CD14-positive monocyte (primary cell): ENCODE measurements at regions not wholly inside any gene's neighbourhood (a gene's known extent, or its start where the extent isn't known, plus 50 kb on each side); places are given as distances from the start of the nearest gene placed in this dataset.

Source experiments
- DNase-seq, 3 donors: peaks; one replicate each; pipeline ENCODE4 v3.0.0-alpha.2; 2011 to 2022
- H2AFZ ChIP-seq: 2 replicates; pipeline ENCODE4 v1.6.0; 2012; ENCODE audit warnings: mild to moderate bottlenecking, low read depth, low read length, inconsistent platforms; ENCODE audit not compliant: insufficient read depth, poor library complexity, severe bottlenecking
- H3K27ac ChIP-seq, 2 donors: 1 replicate in 1 of 2; 2 replicates in 1 of 2; pipeline ENCODE4 v1.5.1; 2012 to 2013; ENCODE audit warnings: low read length in 2 of 2, control low read depth in 1 of 2, inconsistent platforms in 1 of 2, low read depth in 1 of 2, mild to moderate bottlenecking in 1 of 2
- H3K27me3 ChIP-seq, 2 donors: one replicate each; pipeline versions ENCODE4 v1.6.0 to v1.6.1; 2011 to 2013; ENCODE audit warnings: low read length in 2 of 2; ENCODE audit not compliant: control insufficient read depth in 2 of 2, insufficient read depth in 2 of 2
- H3K36me3 ChIP-seq, 2 donors: replicated peaks in 1 of 2; 1 replicate in 1 of 2; 2 replicates in 1 of 2; pipeline versions ENCODE4 v1.5.1 to v1.6.1; 2012 to 2013; ENCODE audit warnings: low read length in 2 of 2, control low read depth in 1 of 2, inconsistent platforms in 1 of 2, mild to moderate bottlenecking in 1 of 2; ENCODE audit not compliant: insufficient read depth in 2 of 2, control insufficient read depth in 1 of 2
- H3K4me1 ChIP-seq, 2 donors: 1 replicate in 1 of 2; 2 replicates in 1 of 2; pipeline versions ENCODE4 v1.5.1 to v1.6.1; 2012 to 2013; ENCODE audit warnings: low read length in 2 of 2, control low read depth in 1 of 2, inconsistent platforms in 1 of 2, mild to moderate bottlenecking in 1 of 2, moderate library complexity in 1 of 2; ENCODE audit not compliant: insufficient read depth in 2 of 2, control insufficient read depth in 1 of 2
- H3K4me2 ChIP-seq: replicated peaks from 2 replicates; pipeline ENCODE3; 2012; ENCODE audit warnings: low read length, moderate library complexity, mild to moderate bottlenecking; ENCODE audit not compliant: poor library complexity, severe bottlenecking; ENCODE audit errors: extremely low read depth
- H3K4me3 ChIP-seq, 3 experiments: fragments of 200-600 bp in 1 of 3; sonication (generic) in 1 of 3; replicated peaks in 1 of 3; 1 replicate in 2 of 3; 2 replicates in 1 of 3; pipeline ENCODE4 v1.5.1; 2011 to 2013; ENCODE audit warnings: low read length in 3 of 3, mild to moderate bottlenecking in 3 of 3, control low read depth in 2 of 3, low read depth in 2 of 3, inconsistent platforms in 1 of 3, moderate library complexity in 1 of 3
- H3K79me2 ChIP-seq: 2 replicates; pipeline ENCODE4 v1.6.0; 2012; ENCODE audit warnings: mild to moderate bottlenecking, control low read depth, inconsistent platforms, low read length, moderate library complexity; ENCODE audit not compliant: insufficient read depth
- H3K9ac ChIP-seq: 2 replicates; pipeline ENCODE4 v1.6.0; 2017; ENCODE audit warnings: low read length, mild to moderate bottlenecking; ENCODE audit not compliant: insufficient read depth, poor library complexity, severe bottlenecking
- H3K9me3 ChIP-seq, 2 donors: replicated peaks in 1 of 2; 1 replicate in 1 of 2; 2 replicates in 1 of 2; pipeline versions ENCODE4 v1.5.1 to v1.6.1; 2012 to 2013; ENCODE audit warnings: low read length in 2 of 2, control low read depth in 1 of 2; ENCODE audit not compliant: control insufficient read depth in 1 of 2, insufficient read depth in 1 of 2
- H4K20me1 ChIP-seq: 2 replicates; pipeline ENCODE4 v1.6.0; 2012; ENCODE audit warnings: mild to moderate bottlenecking, low read length, control low read depth, moderate library complexity; ENCODE audit not compliant: insufficient read depth
- H3K27ac Mint-ChIP-seq, 7 donors: one replicate each; pipeline ENCODE4 v1.8.0; 2020; ENCODE audit warnings: mild to moderate bottlenecking in 7 of 7, mixed read lengths in 7 of 7, moderate library complexity in 6 of 7, inconsistent platforms in 2 of 7
- H3K27me3 Mint-ChIP-seq, 3 donors: one replicate each; pipeline ENCODE4 v1.8.0; 2021 to 2022; ENCODE audit warnings: low read depth in 3 of 3, mild to moderate bottlenecking in 3 of 3, mixed read lengths in 3 of 3, moderate library complexity in 3 of 3, inconsistent platforms in 1 of 3
- H3K36me3 Mint-ChIP-seq, 2 donors: one replicate each; pipeline ENCODE4 v1.8.0; 2020; ENCODE audit warnings: mixed read lengths in 2 of 2, inconsistent platforms in 1 of 2, mild to moderate bottlenecking in 1 of 2
- H3K4me1 Mint-ChIP-seq: one replicate; pipeline ENCODE4 v1.8.0; 2020; ENCODE audit warnings: mild to moderate bottlenecking, mixed read lengths
- H3K4me3 Mint-ChIP-seq, 2 donors: one replicate each; pipeline ENCODE4 v1.8.0; 2020; ENCODE audit warnings: mild to moderate bottlenecking in 2 of 2, mixed read lengths in 2 of 2, moderate library complexity in 1 of 2
- H3K9me3 Mint-ChIP-seq, 7 donors: one replicate each; pipeline ENCODE4 v1.8.0; 2020 to 2022; ENCODE audit warnings: mixed read lengths in 7 of 7, mild to moderate bottlenecking in 6 of 7, moderate library complexity in 6 of 7, inconsistent platforms in 2 of 7
- WGBS: methylation state at CpG from one replicate; pipeline ENCODE4 v1.1.5; 2013; ENCODE audit warnings: missing lambda C conversion rate; ENCODE audit not compliant: insufficient coverage; 5-methylcytosine and 5-hydroxymethylcytosine counted together
- intact Hi-C, 2 donors: fragments of 100-400 bp; cut with micrococcal nuclease; formaldehyde crosslinking; loops; one replicate each; pipeline versions ENCODE4 v1.15.0 to v1.15.1; 2023
- TF ChIP-seq, protein P1 (sequence below): fragments of 200-600 bp; IDR thresholded peaks from one replicate; pipeline ENCODE4 v1.8.0; 2022; ENCODE audit warnings: antibody characterized with exemption, mild to moderate bottlenecking

DNA sequence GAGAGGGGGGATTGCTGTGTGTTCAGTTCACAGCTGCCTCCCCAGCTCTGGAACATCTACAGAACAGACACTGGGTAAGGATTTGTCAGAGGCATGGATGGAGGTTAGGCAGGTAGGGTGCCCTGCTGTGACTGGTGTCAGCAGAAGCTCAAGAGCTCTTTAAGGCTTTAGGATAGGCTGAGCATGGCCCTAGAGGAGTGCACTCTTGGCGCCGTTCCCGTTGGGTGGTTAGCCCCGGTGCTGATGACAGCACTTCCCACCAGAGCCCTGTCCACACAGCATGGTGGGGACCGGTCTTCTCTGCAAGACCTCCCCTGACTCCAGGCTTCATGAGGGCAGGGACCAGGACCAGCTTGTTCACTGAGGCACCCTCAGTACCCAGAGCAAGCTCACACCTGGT lies 262.0 kb downstream of the BMP7 start:
- H2AFZ ChIP-seq = no peak overlapping the region
- intact Hi-C loops = no loop called here
- H3K9me3 ChIP-seq = peaks cover 0 to 4% of the 10 kb centered on the region in 2 donors
- H3K4me2 ChIP-seq = no peak overlapping the region
- no peaks in the 10 kb centered on the region for H3K4me1 Mint-ChIP-seq
- no peak overlapping the region for H3K27ac ChIP-seq
- 84% methylated on average over 5 of the region's 5 CpGs for WGBS
- TF ChIP-seq, protein P1, sequence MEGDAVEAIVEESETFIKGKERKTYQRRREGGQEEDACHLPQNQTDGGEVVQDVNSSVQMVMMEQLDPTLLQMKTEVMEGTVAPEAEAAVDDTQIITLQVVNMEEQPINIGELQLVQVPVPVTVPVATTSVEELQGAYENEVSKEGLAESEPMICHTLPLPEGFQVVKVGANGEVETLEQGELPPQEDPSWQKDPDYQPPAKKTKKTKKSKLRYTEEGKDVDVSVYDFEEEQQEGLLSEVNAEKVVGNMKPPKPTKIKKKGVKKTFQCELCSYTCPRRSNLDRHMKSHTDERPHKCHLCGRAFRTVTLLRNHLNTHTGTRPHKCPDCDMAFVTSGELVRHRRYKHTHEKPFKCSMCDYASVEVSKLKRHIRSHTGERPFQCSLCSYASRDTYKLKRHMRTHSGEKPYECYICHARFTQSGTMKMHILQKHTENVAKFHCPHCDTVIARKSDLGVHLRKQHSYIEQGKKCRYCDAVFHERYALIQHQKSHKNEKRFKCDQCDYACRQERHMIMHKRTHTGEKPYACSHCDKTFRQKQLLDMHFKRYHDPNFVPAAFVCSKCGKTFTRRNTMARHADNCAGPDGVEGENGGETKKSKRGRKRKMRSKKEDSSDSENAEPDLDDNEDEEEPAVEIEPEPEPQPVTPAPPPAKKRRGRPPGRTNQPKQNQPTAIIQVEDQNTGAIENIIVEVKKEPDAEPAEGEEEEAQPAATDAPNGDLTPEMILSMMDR = no peak
- H3K4me3 Mint-ChIP-seq = no peak overlapping the region
- peaks cover 0 to 6% (median under 1%) of the 10 kb centered on the region in 7 donors for H3K9me3 Mint-ChIP-seq
- no peak overlapping the region for H3K27ac Mint-ChIP-seq
- H3K27me3 Mint-ChIP-seq = peaks cover 18 to 28% (median 20%) of the 10 kb centered on the region in 3 donors
- no peak overlapping the region for H3K9ac ChIP-seq
- H3K4me1 ChIP-seq = no peaks in the 10 kb centered on the region
- H3K36me3 ChIP-seq = no peaks in the 10 kb centered on the region
- H3K36me3 Mint-ChIP-seq = no peaks in the 10 kb centered on the region
- no peaks in the 10 kb centered on the region for H4K20me1 ChIP-seq
- H3K79me2 ChIP-seq = no peaks in the 10 kb centered on the region
- H3K27me3 ChIP-seq = peaks cover 0 to 4% of the 10 kb centered on the region in 2 donors
- DNase-seq = no peak
- no peak overlapping the region for H3K4me3 ChIP-seq

GRCh38 chr20:57004951-57005933 lies 261.2 kb downstream of the BMP7 start:
- Histone ChIP-seq H3K79me2 (no peaks in the 10 kb centered on the region), H3K4me2 (no peak overlapping the region), H3K27ac (no peak overlapping the region), H3K4me1 (no peaks in the 10 kb centered on the region), H3K9me3 (no peaks in the 10 kb centered on the region), H2AFZ (no peak overlapping the region), H3K4me3 (no peak overlapping the region), H3K36me3 (no peaks in the 10 kb centered on the region), H3K9ac (no peak overlapping the region), H4K20me1 (no peaks in the 10 kb centered on the region), H3K27me3 (peaks cover 0 to 4% of the 10 kb centered on the region in 2 donors)
- Mint-ChIP-seq H3K9me3 (peaks cover 0 to 2% (median 0%) of the 10 kb centered on the region in 7 donors), H3K36me3 (no peaks in the 10 kb centered on the region), H3K4me3 (no peak overlapping the region), H3K27me3 (peaks cover 20 to 33% (median 22%) of the 10 kb centered on the region in 3 donors), H3K4me1 (no peaks in the 10 kb centered on the region), H3K27ac (no peak overlapping the region)
- DNase-seq = no peak
- TF ChIP-seq, protein P1 = no peak
- intact Hi-C loops = no loop called here
- WGBS = 58% methylated on average over 9 of the region's 12 CpGs
